ENCODE measurements at regions not wholly inside any gene's neighbourhood (a gene's known extent, or its start where the extent isn't known, plus 50 kb on each side); places are given as distances from the start of the nearest gene placed in this dataset.
"Not testable (repeated sequence)": the region's sequence is repeated elsewhere in the genome, so short reads cannot be mapped to it uniquely, and the experiment has no call there.

DNA sequence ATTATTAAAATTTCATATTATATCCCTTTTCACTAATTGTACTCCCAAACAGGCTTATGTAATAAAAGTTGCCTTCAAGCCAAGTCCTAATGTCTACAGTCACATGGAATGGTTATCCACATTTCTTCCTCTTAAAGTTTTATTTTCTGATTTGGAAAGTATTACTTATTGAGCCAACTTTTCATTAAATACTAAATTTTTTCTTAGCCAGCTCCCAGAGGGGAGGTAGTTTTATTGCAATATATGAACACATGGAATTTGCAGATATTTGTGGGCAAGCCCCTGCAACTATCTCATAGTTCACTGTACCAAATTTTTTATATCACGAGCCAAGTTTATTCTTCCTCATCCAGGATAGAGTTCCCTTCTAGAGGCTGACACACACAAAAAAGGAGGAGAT lies 332.8 kb upstream of the PTGER4 start:
- DNase-seq, result no peak

DNA sequence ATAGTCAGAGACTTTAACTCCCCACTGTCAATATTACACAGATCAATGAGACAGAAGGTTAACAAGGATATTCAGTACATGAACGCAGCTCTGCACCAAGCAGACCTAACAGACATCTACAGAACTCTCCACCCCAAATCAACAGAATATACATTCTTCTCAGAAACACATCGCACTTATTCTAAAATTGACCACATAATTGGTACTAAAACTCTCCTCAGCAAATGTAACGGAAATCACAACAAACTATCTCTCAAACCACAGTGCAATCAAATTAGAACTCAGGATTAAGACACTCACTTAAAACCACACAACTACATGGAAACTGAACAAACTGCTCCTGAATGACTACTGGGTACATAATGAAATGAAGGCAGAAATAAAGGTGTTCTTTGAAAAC lies 341.3 kb upstream of the PTGER4 start:
- DNase-seq, result not testable (repeated sequence)

DNA sequence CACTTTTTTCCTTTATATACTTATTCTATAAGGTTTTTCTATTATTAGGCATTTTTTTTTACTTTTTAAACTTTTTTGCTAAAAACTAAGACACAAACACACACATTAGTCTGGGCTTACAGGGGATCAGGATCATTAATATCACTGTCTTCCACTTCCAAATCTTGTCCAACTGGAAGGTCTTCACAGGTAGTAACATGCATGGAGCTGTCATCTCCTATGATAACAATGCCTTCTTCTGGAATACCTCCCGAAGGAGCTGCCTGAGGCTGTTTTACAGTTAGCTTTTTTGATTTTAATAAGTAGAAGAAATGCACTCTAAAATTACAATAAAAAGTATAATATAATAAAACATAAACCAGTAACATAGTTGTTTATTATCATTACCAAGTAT lies 345.5 kb upstream of the PTGER4 start:
- DNase-seq, result no peak

DNA sequence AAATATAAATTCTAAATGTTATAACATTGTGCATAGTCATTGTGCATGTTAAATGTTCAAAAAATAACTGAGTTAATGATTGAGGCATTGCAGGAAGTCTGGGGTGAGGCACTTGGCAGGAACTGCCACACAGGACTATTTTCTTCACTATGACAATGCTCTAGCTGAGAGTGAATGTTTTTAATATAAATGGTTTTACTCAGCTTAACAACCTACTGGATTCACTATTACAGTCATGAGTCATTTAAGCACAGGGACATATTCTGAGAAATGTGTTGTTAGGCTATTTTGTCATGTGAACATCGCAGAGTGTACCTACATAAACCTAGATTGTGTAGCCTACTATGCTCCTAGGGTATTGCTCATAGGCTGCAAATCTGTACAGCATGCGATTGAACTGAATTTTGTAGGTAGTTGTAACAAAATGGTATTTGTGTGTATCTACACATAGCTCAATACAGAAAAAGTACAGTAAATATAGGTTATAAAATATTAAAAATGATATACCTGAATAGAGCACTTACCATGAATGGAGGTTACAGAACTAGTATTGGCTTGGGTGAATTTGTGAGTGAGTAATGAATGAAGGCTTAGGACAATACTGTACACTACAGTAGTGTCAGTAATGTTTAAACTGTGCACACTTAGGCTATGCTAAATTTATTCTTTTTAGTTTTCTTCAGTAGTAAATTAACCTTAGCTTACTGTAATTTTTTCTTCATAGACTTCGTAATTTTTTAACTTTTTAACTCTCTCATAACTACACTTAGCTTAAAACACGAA lies 346.1 kb upstream of the PTGER4 start:
- no peak for DNase-seq

DNA sequence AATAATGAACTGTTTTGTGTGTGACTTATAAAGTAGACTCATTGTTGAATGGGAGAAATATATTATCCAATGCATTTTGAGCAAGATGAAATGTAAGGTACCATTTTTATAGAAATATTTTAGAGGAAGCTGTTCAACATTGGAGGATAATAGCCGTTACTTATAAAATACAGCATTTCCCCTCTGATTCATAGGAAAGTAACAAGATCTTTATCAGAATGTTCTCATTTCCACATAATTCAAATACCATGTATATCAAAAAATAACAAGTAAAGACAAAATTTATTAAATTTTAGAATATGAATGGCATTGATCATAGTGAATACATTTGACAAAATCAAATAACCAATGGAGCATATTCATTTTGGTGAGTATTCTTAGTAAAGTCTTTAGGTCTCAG lies 346.7 kb upstream of the PTGER4 start:
- no peak for DNase-seq

DNA sequence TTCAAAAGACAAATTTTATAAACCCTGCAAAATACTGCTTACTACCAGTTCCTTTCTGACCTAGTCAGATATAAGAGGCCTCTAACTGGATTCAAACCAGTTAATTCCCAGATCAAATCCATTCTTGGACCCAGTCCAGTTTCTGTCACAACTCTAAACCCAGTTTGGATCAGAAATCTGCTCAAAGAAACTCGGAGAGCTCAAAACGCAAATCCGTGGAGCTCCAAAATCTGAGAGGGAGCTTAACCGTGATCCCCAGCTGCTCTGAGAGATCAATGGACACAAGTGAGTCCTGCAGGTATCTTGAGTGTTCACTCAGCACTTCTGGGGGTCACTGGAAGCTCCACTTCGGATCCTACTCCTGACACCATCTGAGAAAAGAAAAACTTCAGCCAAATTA lies 348.1 kb upstream of the PTGER4 start:
- no peak for DNase-seq

DNA sequence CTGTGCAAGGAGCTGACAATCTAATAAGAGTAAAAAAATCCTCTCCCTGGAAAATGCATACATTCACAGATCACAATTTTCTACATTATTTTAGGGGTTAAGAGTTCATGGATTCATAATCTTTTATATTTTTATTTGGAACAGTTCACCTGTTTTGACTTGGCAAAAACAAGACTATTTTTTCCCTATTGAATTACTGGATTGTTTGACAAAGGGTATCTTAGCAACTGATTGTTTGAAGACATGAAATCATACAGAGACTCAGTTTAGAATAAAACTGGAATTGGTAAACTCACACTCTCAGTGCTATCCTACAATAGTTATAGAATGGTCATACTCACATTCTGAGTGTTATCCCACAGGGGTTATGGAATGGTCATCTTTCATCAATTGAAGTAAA lies 358.2 kb upstream of the PTGER4 start:
- DNase-seq, result no peak

DNA sequence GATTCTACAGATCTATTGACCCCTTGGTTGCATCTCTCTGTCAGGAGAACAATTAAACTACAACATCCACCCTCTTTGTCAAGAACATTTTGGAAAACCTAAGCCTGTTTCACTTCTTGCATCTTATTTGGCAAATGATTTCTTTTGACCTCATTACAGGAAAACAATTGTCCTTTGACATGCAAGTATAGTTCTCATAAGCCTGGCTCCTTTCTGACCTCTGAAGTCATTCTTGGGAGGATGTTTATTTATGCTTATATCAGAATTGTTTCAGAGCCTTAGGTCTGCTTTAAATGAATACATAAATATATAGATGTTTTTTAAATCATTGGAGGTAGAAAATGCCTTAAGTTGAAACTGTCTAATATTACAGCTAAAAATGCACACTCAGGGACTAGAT lies 361.3 kb upstream of the PTGER4 start:
- no peak for DNase-seq

DNA sequence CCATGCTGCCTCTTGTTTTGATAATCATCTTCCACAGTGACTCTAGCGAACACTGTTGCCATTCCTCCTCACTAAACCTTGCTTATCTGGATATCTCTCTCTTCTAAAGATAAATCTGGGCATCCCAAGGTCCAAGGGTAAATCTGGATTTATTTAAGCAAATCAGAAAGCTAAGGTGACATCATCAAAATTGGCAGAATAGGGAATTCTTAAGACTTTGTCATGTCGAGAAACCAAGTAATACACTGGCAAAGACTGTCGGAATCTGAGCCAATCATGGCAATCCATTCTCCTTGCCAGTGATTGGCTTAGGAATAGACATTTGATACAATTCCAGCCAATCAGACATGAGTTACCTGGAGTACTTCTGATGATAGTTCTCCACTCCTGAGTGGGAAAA lies 362.7 kb upstream of the PTGER4 start:
- no peak for DNase-seq

DNA sequence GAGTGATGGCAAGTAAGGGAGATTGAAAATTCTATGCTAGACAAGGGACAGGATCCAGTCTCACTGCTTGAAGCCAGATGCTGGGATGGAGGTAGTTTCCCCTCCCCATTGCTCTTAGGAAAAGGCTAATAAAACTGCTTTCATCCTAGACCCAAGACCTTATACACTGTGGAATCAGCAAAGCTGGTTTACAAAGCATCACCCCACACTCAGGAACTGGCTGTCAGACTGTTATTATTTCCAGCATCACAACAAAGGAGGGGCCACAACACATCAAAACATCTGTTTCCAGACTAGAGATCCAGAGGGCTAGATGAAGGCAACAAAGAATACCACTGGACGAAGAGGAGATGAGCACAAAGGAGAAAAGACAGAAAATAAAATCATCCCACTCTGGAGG lies 364.6 kb upstream of the PTGER4 start:
- no peak for DNase-seq

DNA sequence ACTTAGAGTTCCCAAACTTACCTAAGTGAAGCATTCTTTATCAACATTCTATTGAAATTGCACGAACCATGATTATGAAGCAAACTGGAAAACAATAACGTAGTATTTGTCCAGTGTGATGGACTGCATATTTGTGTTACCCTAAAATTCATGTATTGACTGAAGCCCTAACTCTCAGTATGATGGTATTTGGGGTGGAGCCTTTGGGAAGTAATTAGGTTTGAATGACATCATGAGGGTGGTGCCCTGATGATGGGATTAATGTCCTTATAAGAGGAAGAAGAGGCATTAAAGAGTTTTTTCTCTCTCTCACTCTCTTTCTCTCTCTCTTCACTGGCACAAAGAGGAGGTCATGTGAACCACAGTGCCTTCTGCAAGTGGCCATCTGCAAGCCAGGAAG lies 365.4 kb upstream of the PTGER4 start:
- DNase-seq, result no peak

DNA sequence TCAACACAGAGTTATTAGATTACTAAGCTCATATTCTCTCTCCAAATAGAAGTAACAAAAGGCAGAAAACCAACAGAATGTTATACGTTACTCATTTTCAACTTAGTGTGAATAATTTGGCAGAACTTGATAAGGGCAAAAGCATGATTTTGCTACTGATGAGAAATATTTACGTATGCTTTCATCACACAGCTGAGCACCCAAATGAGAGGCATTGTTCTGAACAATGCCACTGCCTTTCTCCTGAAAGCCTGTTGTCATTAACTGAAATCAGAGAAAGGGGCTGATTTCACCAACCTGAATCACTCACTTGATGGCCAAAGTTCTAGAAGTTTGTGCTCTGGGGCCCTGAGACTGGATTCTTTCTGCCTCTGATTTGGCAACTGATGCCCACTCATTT lies 367.5 kb upstream of the PTGER4 start:
- DNase-seq, result no peak

DNA sequence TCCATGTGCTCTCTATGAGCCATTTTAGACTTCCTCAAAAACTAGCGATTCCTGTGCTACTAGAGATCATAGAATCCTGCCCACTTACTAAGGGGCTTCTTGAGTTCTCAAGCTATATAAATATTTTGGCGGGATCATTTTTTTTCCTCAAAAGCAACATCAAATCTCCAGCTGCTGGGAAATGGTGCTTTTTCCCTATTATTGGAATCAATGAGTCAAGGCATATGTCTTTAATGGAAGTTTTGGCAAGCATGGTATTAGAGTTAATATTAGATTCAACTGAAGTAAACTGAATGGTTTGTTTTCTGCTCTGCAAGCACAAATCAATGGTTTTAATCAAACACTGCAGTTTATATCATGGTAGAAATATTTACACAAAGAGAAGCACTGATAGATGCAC lies 369.9 kb upstream of the PTGER4 start:
- no peak for DNase-seq

DNA sequence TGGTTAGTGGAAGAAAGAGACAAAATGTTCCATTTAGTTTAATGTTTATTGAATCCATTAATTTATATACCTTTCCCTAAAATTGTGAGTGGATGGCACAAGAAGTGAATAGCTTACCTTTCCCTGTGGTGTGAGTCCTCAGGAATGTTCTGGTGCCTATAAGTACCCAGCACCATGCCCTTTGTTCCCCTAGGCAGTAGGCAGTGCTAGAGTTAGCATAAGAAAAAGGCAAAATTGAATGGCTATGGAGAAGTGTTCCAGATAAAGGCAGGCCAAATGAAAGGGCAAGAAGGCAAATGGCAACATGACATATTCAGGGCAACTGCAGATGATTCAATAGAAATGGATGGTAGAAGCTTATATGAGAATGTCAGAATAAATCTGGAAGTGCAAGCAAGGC lies 370.8 kb upstream of the PTGER4 start:
- DNase-seq, result no peak

DNA sequence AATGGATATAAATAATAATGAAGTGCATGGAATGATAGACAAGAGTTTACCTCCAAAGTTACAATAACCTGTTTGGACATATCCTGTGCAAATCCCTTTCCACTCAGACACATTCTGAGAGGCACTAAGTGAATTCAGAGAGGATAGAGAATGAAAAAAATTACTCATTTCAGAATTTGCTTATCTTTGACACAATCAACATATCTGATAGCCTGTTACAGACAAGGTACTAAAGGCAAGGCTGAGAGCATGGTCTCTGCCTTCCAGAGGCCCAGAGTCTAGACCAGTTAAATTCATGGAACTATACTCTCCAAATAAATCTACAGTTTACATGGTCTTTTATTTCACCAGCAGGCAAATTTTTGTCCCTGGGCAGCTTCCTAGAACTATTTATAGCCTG lies 371.8 kb upstream of the PTGER4 start:
- DNase-seq, result no peak

DNA sequence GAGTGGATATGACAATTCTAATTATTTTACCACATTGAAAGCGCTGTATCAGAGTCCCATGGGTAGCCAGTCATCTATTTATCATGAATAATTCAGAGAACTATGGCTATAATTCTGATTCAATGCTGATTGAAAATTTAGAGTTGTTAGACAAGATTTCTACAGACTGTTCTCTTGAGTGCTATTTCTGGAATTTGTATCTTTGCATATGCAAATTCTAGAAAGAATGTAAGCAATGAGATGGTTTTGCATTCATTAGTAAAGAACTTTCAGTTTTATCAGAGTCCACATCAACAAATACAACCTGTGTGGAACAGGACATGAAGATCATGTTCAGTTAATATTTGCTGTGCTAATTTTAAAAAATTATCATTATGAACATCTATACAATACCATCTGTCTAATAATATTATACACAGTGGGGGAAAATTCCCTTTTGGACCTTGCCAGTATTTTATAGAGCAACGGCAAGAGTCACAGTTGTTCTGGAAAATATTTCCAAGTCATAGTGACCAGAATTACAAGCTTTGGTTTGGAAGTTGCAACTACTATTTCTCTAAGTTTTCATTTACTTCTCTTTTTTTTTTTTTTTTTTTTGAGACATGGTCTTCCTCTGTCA lies 372.7 kb upstream of the PTGER4 start:
- DNase-seq, result no peak

DNA sequence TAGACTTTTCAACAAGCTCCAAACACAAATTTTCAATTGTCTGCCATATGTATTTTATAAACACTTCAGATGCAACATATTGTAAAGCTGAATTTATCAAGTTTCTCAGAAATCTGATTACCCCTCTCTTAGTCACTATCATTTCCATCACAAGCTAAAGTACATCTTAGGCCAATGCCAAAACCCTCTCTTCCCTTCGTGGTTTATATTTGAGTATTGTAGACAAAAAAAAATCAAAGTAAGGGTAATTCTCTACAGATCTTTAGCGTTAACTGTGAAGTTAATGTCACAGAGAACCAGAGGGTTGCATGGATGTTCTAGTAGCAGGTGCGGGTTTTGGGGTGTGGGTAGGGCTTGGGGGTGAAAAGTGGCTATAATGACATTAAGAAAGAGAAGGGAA lies 387.7 kb upstream of the PTGER4 start:
- no peak for DNase-seq

DNA sequence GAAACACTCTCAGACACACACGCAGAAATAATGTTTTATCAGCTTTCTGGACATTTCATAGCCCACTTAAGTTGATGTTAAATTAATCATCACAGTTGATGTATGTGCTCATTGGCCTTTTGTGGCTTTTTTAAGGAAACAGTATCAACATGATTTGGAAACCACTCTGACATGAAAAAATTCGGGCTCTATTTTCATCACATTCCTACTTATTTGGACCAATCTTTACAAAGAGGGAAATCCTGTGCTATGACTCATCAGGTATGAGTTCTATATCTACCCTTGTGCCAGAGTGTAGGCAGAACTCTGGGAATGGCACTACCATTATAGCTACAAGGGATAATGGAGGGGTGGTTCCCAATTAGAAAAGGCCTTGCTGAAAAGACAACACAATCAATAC lies 388.4 kb upstream of the PTGER4 start:
- no peak for DNase-seq

DNA sequence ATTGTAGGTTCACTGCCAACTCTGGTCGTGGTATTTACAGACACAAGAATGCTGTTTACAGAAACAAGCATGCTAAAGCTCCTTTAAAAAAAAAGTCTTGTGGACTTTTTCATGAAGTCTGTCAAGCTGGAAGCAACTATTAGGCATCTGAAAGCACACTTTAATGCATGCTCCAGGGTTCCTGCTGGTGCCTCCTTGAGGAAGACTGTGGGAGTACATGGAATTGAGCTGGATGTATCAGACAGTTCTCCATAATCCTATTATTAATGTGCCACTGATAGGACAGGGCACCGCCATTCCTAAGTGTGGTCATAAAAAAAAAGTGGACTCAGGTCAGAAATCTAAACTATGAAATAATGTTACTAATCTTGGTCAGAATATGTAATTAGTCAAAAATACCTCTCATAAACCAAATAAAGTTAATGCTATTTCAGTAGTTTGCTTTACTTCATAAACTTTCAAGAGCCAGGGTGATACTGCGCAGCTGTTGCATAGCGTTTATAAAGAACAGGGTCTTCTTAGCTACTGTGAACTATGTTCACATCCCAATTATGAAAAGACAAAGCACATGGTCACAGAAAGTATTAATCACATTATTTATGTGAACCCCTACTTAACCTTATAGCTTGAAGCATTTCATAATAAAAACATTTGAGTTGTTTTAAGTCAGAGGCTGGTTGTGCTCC lies 390.8 kb upstream of the PTGER4 start:
- no peak for DNase-seq

DNA sequence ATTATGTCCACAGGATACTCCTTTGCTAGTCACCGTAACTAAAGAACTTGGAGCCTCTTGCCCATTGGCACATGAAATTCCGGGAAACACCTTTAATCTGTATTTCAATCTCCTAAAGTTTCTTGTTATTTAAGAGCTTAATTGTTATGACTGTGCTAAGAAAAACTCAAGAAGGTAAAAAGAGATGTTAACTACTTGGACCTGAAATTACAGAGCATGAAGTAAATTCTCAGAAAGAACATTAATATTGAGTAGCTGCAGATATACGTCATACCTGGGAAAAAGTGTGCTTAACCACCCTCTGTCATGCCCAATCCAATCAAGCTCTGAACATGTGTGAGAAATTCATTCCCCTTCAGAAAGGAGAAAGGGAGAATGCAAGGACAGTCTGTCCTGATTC lies 394.9 kb upstream of the PTGER4 start:
- no peak for DNase-seq

DNA sequence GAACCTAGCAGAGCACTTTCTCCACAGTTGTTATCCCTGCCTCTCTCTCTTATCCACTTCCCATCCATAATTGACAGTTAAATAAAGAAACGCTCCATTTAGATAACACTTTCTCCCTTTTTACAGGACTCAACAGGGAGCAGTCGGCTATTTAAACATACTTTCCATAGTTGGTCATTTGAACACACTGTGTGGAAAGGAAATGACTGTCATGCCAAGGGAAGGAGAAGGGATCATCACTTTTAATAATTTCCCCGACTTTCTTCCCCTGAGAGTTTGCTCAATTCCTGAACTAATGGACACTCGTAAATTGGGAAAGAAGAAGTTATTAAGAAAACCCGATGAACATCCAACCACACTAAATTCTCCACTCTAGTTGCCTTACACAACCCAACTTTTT lies 400.8 kb upstream of the PTGER4 start:
- no peak for DNase-seq

DNA sequence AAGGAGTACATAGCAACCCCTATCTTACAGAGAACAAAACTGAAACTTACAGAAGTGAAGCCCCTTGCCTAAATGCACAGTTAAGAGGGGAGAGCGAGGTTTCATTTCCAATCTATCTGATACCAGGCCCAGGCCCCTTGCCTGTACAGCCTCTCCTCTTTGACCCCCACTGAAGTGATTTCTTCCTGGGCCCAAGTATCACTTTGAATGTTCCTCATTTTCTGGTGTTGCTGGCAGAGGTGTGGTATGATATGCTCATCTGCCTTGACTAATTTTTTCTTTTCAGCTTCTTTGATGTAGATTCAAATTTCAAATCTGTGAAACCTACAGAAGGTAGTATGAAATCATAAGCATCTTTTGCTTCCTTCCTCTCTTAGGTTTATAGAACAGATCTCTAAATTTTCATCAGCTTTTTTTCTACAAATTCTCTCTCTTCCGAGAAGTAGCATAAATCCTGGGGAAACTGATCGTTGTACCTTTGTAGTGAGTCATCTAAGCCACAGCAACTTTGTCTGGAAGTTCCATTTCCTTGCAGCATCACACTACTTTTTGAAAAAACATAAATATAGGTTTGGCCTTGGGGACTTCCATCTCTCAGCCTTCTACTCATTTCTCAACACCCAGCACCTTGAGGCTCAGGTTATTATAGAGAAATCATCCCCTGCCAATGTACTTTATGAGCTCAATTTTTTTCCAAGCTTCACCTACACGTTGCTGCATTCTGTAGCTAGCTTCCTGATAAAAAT lies 402.4 kb upstream of the PTGER4 start:
- DNase-seq, result no peak

DNA sequence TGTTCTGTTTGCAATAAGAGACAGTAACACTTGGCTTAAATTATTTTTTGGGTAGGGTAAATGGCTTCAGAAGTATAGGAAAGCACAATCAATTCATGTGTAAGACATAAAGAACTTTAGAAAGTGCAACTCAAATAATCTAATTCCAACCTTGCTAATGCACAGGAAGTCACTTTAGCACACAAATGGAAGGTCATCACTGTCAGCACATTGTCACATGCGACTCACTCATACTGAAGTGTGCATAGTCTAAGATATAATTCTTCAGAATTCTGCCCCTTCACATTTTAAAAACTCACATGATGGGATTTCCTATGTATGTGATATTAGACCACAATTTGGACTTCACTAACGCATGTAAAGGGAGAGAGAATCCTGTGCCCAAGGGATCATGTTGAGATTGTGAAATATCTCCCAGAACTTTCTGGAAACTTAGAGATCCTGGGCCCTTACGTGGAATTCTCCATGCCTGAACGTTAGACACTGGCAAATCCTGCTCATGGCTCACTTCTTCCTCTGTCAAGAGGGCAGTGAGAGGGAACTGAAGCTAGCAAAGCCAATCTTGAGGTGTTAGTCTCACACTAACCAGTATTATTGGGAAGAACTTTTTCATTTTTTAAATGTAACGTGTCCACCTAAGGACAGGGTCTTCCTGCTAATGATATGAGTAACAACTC lies 403.2 kb upstream of the PTGER4 start:
- no peak for DNase-seq

Measured in NCI-H524 (cell line).